Adipose tissue (tissue), 3 donors: ENCODE measurements at regions not wholly inside any gene's neighbourhood (a gene's known extent, or its start where the extent isn't known, plus 50 kb on each side); places are given as distances from the start of the nearest gene placed in this dataset.
"Not testable (repeated sequence)": the region's sequence is repeated elsewhere in the genome, so short reads cannot be mapped to it uniquely, and the experiment has no call there.

Experiments
- H3K27ac ChIP-seq: one replicate; pipeline ENCODE4 v1.5.1; 2013; ENCODE audit warnings: low read depth, low read length
- WGBS, 3 donors: extraction: QIAGEN DNeasy Blood & Tissue Kit; methylation state at CpG; one replicate each; pipeline ENCODE4 v1.1.7; 2013; 5-methylcytosine and 5-hydroxymethylcytosine counted together
- donor health status: healthy with polysubstance abuse.
- donor health status: Bipolar disorder and iron deficiency.
- donor health status: healthy.

DNA sequence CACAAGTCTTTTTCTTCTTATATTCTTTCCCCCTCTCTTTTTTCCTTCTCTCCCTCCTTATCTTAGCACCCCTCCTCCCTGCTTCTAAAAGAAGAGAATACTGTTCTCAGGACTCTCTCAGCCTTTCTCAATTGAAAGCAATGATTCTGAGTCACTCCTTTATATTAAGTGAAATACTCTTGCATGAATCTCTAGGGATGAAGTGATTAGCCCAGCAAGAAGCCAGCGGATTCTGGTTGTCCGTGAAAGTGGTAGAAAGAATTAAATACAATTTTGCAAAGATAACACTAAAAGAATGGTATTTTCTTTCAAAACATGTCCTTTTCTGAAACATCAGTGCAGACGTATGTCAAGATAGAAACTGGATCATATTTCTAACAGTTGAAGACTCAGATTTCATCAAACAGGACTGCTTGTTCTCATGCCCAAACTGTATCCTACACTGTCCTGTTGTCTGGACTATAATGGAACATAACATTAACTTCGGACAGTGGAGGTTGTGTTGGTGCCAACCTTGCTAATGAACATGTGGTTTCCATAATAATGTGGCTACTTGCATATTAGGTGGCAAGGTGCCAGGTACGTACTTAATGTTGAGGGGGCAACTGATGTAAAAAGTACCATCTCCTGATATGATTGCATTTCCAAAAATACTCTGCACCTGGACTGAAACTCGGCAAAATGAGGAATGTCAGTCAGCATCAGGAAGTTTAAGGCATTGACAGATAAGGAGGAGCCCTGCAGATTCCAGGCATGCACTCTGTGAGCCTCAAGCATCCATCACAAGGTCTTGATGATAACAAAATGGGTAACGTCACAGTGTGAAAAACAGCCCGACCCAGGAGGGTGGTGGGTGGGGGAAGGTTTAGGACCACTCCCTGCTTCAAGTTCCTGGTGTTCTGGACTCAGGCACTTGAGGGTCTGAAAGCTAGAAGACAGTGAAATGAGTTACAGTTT, 357.2 kb downstream of the DLEU7 start:
- 50 to 59% (median 56%) methylated on average over 8 of the region's 8 CpGs for WGBS, 3 donors
- H3K27ac ChIP-seq = no peak overlapping the region

DNA sequence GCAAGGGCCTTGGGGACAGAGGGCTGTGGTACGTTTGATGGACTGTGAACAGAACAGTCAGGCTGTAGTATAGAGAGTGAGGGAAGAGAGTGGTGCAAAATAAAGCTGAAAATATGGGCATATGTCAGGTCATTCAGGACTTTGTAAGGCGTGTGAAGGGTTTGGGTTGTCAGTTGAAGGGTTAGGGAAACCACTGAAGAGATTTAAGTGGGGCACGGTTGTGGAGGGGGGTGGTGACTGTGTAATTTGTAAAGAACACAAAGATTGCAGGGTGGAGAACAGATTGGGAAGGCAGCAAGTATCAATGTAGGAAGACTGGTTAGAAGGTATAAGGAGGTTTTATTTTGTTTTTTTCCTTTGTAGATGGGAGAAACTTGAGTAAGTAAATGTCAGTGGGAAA, 349.8 kb downstream of the DLEU7 start:
- H3K27ac ChIP-seq = no peak overlapping the region
- WGBS, 3 donors = 79 to 90% (median 88%) methylated on average over 3 of the region's 3 CpGs

DNA sequence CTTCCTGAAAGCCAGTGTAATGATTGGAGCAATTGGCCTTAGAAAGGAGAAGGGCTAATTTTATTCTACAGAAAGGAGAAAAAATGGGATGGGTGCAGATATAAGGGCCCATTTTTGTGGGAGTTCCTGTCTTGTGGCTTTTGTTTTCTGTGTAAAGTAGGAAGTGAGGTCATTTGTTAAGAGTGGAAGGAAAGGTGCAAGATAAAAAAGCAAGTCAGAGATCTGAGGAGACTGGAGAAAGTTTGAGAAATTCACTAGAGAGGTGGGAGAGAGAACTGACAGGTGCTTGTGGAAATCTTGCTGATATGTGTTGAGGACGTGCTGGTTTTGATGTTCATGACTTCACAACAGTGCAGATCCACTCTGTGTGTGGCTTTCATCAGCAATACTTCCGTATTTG, 349.4 kb downstream of the DLEU7 start:
- WGBS, 3 donors = 79 to 93% (median 83%) methylated on average over 2 of the region's 2 CpGs
- H3K27ac ChIP-seq = no peak overlapping the region

DNA sequence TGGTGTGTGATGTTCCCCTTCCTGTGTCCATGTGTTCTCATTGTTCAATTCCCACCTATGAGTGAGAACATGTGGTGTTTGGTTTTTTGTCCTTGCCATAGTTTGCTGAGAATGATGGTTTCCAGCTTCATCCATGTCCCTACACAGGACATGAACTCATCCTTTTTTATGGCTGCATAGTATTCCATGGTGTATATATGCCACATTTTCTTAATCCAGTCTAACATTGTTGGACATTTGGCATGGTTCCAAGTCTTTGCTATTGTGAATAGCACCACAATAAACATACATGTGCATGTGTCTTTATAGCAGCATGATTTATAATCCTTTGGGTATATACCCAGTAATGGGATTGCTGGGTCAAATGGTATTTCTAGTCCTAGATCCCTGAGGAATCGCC, 340.3 kb downstream of the DLEU7 start:
- not testable (repeated sequence) for H3K27ac ChIP-seq
- 80% methylated on average over 1 of the region's 1 CpG; no CpG with 5 or more reads in 2 of the 3 donors for WGBS, 3 donors

DNA sequence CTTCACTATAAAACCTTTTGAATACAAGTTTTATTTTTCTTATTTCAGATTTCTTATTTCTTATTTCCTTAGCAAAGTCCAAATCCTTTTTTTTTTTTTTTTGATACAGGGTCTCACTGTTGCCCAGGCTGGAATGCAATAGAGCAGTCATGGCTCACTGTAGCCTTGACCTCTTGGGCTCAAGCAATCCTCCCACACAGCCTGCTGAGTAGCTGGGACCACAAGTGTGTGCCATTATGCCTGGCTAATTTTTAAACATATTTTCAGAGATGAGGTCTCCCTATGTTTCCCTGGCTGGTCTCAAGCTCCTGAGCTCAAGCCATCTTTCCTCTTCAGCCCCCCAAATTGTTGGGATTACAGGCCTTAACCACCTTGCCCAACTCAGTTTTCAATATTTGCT, 334.3 kb downstream of the DLEU7 start:
- no peak overlapping the region for H3K27ac ChIP-seq

DNA sequence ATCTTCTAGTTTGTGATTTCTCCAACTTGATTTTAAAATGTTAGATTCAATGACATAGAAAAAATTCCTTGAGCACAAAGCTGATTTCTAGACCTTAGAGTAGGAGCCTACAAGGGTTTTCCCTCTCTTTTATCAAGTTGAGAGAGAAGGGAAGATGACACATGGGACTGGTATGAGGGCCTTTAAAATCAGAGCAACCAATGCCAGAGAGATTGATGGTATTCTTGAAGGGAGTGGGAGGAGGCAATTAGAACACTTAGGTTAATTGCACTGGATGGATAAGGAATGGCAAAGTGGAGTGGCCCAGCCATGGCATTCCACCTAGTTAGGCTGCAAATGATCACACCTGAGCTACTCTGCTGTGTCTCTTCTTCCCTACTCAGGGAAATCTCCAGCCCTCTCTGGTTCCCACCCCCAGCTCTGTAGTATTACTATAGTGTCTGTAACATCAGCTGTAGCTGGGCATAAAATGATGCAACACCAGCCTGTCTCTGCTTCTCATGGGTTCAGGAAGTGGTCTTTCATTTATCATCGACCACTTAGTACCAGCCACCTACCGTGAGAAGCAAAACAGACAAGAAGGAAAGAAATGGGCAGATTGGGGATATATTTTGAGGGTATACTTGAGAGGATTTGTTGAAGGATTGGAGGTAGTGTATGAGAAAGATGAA, 333.6 kb downstream of the DLEU7 start:
- no peak overlapping the region for H3K27ac ChIP-seq
- 56 to 87% (median 84%) methylated on average over 2 of the region's 2 CpGs for WGBS, 3 donors

DNA sequence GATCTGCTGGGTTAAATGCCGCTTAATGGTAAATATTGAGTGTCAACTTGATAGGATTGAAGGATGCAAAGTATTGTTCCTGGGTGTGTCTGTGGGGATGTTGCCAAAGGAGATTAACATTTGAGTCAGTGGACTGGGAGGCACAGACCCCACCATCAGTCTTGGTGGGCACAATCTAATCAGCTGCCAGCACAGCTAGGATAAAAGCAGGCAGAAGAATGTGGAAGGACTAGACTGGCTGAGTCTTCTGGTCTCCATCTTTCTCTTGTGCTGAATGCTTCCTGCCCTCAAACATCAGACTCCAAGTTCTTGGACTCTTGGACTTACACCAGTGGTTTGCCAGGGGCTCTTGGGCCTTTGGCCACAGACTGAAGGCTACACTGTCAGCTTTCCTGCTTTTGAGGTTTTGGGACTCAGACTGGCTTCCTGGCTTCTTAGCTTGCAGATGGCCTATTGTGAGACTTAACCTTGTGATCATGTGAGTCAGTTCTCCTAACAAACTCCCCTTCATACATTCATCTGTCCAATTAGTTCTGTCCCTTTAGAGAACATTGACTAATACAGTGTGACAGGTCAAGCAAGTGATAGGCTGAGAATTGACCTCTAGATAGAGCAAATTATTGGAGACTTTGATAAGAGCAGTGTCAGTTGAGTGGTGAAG, 332.5 kb downstream of the DLEU7 start:
- WGBS, 3 donors = 0 to 53% (median 2%) methylated on average over 1 of the region's 1 CpG
- H3K27ac ChIP-seq = not testable (repeated sequence)

DNA sequence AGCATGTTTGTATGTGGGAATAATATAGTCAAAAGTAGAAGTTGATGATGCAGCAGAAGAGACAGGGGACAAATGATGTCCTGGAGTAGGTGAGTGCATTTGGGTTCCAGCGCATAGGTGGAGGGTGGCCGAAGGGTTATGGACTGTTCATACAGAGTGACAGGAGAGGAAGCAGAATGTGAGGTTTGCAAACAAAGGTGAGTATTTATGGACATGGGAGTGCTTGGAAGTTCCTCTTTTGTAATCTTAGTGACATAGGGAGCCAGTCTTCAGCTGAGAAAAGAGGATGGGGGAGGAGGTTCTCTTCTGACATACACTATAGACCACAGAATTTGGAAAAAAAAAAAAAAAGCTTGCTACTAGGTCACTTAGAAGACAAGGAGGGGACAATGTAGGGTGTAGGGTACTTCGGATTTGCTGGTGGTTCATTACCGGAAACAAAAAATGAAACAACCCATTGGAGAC, 331.6 kb downstream of the DLEU7 start:
- WGBS, 3 donors = 45 to 80% (median 47%) methylated on average over 4 of the region's 4 CpGs
- no peak overlapping the region for H3K27ac ChIP-seq

DNA sequence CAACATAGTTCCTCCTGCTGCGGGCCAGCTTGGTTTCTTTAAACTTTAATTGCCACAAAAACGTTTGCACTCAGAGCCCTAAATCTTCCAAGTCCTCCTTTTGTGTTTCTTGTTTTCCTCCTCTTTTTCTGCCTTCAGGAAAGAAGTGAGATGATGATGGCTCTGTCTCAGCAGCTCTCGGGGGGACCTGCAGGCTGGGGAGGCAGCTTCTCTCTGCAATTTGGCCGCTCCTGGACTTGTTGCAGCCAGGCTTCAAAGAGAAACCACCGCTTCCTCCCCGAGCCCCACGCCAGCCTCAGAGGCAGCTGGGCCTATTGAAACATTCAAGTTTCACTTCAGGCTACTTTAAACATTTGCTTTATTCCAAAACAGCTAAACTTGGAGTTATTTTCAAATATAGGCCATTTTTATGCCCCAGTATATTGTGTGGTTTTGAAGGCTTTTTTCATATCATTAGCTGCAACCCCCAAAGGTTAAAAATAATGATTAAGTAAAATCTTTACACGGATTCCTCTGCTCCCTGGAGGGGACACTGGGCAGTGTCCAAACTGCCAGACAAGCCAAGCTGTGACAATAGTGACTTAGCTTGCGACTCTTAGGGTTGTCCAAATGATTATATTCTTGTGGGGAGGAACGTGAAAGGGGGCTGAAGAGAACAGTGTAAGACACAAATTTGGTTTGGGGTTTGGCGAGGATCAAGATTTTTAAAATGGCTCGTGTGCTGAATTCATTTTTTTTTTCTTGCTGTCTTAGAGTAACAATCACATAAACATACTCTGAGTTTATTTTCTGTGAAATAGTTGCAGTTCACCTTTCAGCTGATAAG, 330.8 kb downstream of the DLEU7 start:
- WGBS, 3 donors = 8 to 24% (median 15%) methylated on average over 12 of the region's 12 CpGs

DNA sequence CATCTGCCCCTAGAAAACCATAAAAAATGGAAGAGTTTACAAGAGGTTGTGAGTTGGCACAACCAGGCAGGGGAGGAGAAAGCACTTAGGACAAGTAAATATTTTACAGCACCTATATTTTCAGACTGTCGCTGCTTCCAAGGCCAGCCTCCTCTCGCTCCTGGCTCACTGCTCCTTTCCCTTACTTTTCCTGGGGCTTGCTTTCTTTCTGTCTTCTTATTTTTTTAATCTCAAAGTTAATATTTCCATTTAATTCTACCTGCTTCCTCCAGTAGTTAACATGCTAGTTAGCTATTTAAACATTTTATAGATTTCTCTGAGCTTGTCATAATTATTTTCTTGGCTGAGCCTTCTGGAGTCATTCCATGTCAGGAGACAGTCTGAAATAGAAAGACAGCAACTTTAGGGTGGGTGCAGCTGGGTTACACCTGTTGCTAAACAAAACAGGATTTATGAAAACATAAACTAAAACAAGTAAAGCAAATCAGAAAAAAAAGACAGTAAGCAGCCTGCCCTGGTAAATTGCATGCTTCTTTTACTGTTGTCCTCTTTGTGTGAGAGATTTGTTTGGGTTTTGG, 330.1 kb downstream of the DLEU7 start:
- 17 to 59% (median 48%) methylated on average over 2 of the region's 2 CpGs for WGBS, 3 donors
- no peak overlapping the region for H3K27ac ChIP-seq

More for the DNA sequence above, 330.8 kb downstream of the DLEU7 start:
- H3K27ac ChIP-seq = no peak overlapping the region

DNA sequence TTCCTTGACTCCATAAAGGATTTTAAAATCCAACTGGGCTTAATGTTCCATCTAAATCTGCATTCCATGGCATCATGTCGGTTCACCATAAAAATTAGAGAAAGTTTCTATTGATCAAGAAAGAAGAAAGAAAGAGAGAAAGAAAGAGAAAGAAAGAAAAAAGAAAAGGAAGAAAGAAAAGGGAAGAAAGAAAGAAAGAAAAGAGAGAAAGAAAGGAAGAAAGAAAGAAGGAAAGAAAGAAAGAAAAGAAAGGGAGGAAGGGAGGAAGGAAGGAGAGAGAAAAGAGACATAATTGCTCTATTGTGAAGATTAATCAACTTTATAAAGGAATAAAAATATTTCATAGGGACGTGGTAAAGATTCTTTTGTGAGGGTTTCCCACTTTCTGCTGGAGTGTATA, 329.2 kb downstream of the DLEU7 start:
- WGBS, 3 donors = 84 to 96% (median 86%) methylated on average over 2 of the region's 2 CpGs
- H3K27ac ChIP-seq = no peak overlapping the region

DNA sequence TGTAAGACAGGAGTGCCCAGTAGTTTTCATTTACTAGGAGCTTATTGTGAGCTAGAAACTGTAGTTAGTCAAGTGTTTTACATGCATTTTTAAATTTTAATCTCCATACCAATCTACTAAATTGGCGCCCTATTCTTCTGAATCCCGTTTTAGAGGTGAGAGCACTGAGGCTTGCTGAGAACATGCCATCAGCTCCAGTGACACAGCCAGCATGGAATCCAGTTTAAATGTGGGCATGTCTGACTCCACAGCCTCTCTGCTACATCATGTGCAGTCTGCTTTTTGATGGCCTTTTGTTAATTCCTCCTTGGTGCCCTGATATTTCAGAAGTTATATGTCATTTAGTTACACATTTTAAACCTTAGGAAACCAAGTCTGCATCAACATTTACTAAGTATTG, 325.4 kb downstream of the DLEU7 start:
- no peak overlapping the region for H3K27ac ChIP-seq
- 80 to 90% (median 88%) methylated on average over 2 of the region's 2 CpGs for WGBS, 3 donors

DNA sequence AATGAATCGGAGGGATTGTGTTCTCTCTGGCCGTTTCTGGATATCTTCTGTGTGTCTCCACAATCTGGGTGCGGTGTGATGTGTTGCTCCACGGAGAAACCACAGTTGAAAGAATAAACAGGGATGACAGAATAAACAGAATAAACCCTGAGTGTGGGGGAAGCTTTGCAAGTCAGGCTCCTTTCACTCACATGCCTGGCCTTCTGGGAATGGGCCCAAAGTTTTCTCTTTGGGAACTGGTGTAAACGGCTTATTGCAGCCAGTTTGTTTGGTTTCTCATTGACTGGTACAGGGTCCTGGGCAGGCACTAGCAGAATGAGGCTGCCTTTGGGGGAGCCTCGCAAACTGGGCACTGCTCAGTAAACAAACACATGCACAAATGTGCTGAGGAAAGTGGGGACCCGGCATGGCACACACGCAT, 324.7 kb downstream of the DLEU7 start:
- no peak overlapping the region for H3K27ac ChIP-seq
- 70 to 74% (median 72%) methylated on average over 8 of the region's 8 CpGs for WGBS, 3 donors

DNA sequence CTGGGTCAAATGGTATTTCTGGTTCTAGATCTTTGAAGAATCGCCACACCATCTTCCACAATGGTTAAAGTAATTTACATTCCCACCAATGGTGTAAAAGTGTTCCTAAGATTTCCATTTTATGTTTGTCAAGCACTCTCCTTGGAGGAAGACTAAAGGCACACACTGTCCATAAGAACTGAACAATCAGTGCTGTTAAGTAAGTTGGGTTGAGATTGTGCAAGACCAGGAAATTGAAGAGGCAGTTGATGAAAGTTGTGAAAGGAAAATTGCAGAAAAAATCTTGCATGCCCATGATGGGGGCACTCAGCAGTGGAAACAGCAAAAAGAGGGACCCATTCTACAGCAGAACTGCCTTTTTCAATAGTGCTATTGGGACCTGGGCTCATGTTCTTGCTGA, 323.6 kb downstream of the DLEU7 start:
- WGBS, 3 donors = 91 to 100% (median 96%) methylated on average over 1 of the region's 1 CpG
- no peak overlapping the region for H3K27ac ChIP-seq

DNA sequence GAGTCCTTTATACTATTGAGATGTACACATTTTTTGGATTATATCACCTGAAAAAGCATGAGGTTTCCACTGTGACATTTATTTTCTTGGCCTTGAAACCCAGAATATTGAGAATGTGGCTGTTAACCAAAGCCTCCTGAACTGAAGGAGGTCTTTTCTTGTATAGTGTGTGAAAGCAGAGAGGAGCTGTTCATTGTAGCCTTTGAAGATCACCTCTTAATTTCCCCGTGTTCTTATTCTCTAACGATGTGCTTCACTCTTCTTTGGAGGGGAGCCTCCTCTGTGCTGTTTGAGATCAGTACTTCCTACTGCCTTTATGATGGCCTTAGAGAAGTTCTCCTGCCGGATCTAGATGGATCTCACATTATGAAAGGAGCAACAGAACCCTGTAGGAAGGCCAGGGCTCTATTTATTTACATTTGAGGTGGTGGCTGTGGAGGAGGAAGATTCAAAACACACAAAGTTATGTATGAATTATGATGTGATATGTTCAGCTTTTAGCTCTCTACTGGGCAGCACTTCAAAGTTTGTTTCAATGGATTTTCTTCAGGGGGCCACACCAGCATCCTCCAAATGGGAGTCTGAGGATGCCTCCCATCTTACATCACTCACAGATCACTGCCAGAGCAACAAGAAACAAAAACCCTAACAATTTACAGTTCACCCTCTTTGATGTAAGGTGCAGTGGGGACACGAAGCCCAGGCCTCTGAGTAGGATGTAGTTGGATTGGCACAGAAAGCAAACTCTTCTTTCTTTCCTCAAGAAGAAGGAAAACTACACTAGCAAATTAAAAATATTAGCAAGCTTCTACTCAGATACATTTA, 322.3 kb downstream of the DLEU7 start:
- no peak overlapping the region for H3K27ac ChIP-seq
- WGBS, 3 donors = 70 to 74% (median 72%) methylated on average over 4 of the region's 4 CpGs

DNA sequence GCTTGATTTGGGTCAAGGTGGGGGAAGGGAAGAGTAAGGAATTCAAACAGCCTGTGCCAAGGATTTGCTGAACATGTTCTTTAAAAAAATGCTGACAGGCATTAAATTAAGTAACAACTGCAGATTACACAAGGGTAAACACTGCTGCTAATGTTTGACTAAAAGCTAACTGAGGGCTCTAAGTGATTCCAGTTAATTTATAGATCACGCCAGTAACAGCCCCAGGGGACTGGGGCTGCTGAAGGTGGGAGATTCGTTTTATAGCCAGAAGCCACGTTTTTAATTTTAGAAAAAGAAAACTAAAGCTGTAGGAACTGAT, 321.7 kb downstream of the DLEU7 start:
- WGBS, 3 donors = 11 to 39% (median 32%) methylated on average over 3 of the region's 3 CpGs
- H3K27ac ChIP-seq = no peak overlapping the region

DNA sequence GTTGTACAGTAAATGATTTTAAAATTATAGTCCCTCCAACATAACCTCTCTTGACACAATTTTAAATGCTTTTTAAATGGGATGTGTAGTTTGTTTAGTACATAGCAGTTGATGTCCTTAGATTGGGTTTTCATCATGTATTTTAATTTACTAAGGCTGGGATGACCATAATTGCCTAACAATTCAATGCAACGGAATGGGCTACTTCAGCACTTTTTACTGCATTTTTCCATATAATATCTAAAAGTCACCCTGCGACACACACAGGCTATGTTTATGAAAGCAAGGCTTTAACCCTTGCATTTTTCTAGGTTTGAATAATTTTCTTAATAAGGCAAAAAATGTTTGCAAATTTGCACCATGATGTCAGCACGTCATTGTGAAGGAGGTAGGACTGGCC, 321.0 kb downstream of the DLEU7 start:
- H3K27ac ChIP-seq = no peak overlapping the region

More for the DNA sequence above, 321.0 kb downstream of the DLEU7 start:
- 79 to 93% (median 86%) methylated on average over 3 of the region's 3 CpGs for WGBS, 3 donors
